ENCODE measurements at regions not wholly inside any gene's neighbourhood (a gene's known extent, or its start where the extent isn't known, plus 50 kb on each side); places are given as distances from the start of the nearest gene placed in this dataset.

- ATAC-seq: no peak
- Histone ChIP-seq H3K4me1 (no peaks in the 10 kb centered on the region), H3K4me3 (no peak overlapping the region), H3K9me3 (no peaks in the 10 kb centered on the region), H3K27me3 (no peaks in the 10 kb centered on the region), H3K27ac (no peak overlapping the region), H3K36me3 (no peaks in the 10 kb centered on the region)
- 90% methylated on average over 10 of the region's 10 CpGs for whole genome bisulfite sequencing (ENCODE audit: insufficient coverage, low coverage, low lambda C conversion rate, missing lambda C conversion rate)
- DNase-seq: no peak
- intact Hi-C loops (cut with DNase I): no loop called here
- TF ChIP-seq CTCF (IDR thresholded peaks at IDR 0.05): no peak
- TF ChIP-seq POLR2A (IDR thresholded peaks at IDR 0.05): no peak
These were observed 160.7 kb upstream of the PDE10A start for GRCh38 chr6:165823609-165824326.

- TF ChIP-seq POLR2A (IDR thresholded peaks at IDR 0.05) (no peak), CTCF (IDR thresholded peaks at IDR 0.05) (no peak)
- Histone ChIP-seq H3K27me3 (no peaks in the 10 kb centered on the region), H3K36me3 (no peaks in the 10 kb centered on the region), H3K9me3 (no peaks in the 10 kb centered on the region), H3K27ac (no peak overlapping the region), H3K4me3 (no peak overlapping the region), H3K4me1 (no peaks in the 10 kb centered on the region)
- WGBS (ENCODE audit: insufficient coverage, low coverage, low lambda C conversion rate, missing lambda C conversion rate): 83% methylated on average over 6 of the region's 7 CpGs
- intact Hi-C loops (cut with DNase I): no loop called here
- no peak for DNase-seq
- ATAC-seq: no peak
These were observed 159.5 kb upstream of the PDE10A start for GRCh38 chr6:165822501-165822900.

- intact Hi-C loops (cut with DNase I): no loop called here
- no peaks in the 10 kb centered on the region for H3K36me3 ChIP-seq
- no peaks in the 10 kb centered on the region for H3K9me3 ChIP-seq
- H3K4me1 ChIP-seq: no peaks in the 10 kb centered on the region
- H3K27me3 ChIP-seq: no peaks in the 10 kb centered on the region
- H3K27ac ChIP-seq: no peak overlapping the region
- no peak for ATAC-seq
- WGBS (ENCODE audit: insufficient coverage, low coverage, low lambda C conversion rate, missing lambda C conversion rate): 84% methylated on average over 8 of the region's 9 CpGs
- H3K4me3 ChIP-seq: no peak overlapping the region
- no peak for DNase-seq
- TF ChIP-seq CTCF (IDR thresholded peaks at IDR 0.05) (no peak), POLR2A (IDR thresholded peaks at IDR 0.05) (no peak)
These were observed 158.7 kb upstream of the PDE10A start for GRCh38 chr6:165821754-165822153.

- TF ChIP-seq CTCF (IDR thresholded peaks at IDR 0.05): no peak
- no peak for TF ChIP-seq POLR2A (IDR thresholded peaks at IDR 0.05)
- Histone ChIP-seq H3K4me3 (no peak overlapping the region), H3K27ac (no peak overlapping the region), H3K4me1 (no peaks in the 10 kb centered on the region), H3K36me3 (no peaks in the 10 kb centered on the region), H3K27me3 (no peaks in the 10 kb centered on the region), H3K9me3 (no peaks in the 10 kb centered on the region)
- 64% methylated on average over 3 of the region's 6 CpGs for WGBS (ENCODE audit: insufficient coverage, low coverage, low lambda C conversion rate, missing lambda C conversion rate)
- DNase-seq: no peak
- intact Hi-C loops (cut with DNase I): no loop called here
- no peak for ATAC-seq
These were observed 157.9 kb upstream of the PDE10A start for GRCh38 chr6:165820934-165821333.

Measured in right lobe of liver (tissue), 6 donors.